ENCODE measurements at regions not wholly inside any gene's neighbourhood (a gene's known extent, or its start where the extent isn't known, plus 50 kb on each side); places are given as distances from the start of the nearest gene placed in this dataset.
"Not testable (repeated sequence)": the region's sequence is repeated elsewhere in the genome, so short reads cannot be mapped to it uniquely, and the experiment has no call there.

DNA sequence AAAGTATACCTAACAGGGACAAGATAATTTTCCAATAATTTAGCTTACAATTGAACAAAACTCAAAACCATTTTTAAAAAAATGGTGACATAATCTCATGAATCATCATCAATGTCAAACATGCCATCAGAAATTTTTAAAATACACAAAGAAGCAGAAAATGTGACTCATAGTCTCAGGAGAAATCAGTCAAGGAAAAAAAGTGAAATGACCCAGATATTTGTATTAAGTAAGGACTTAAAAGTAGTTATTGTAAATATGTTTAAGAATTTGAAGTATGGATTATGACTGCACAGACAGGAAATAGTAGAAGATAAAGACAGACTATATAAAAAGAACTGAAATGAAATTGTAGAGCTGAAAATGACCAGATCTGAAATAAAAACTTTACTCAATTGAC is 473.9 kb upstream of the SYT4 start:
- no peak for DNase-seq

DNA sequence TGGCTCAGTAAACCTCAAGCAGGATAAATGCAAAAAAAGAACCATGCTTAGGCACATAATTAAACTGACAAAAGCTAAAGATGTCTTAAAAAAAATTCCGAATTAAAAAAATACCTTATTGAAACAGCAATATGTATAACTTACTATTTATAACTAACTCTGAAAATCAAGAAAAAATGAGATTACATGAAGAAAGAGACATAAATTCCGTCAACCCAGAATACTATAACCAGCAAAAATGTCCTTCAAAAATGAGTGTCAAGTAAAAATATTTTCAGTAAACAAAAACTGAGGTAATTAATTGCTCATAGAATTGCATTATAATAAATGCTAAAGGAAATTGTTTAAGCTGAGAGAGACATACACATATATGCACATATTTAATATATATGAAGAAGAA is 474.5 kb upstream of the SYT4 start:
- no peak for DNase-seq

DNA sequence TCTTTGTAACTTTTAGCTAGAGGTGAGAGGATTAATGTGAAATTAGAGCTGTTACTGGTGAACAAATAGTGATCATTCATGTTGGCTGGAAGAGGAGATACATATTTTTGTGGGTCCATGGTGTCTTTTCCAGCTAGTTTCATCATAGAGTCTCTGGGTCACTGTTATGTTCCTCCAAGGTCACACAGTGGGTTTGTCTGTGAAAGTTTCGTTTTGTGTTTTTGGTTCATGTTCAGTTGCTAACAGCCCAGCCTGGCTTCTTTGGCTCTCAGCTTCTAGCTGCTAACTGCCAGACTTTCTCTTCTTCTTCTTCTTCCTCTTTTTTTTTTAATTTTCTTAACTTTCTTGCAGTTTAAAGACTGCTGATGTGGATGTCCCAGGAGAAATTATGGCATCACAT is 480.0 kb upstream of the SYT4 start:
- DNase-seq, result no peak

DNA sequence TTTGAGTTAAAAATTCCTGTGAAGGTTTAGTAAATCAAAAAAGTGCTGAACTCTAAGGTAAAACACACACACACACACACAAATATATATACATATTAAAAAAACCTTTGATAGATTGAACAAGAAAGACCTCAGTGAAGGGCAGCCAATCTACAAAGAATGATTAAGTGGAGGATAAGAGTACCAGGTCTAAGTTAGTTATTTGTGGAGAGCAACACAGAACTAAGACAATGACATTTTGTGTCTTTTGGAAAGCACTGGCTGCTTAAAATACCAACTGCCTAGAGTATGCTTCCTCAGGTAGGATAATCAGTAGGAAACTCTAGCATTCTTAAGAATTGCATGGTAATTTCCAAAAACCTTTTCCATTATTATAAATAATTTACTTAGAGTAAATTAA is 481.4 kb upstream of the SYT4 start:
- no peak for DNase-seq

DNA sequence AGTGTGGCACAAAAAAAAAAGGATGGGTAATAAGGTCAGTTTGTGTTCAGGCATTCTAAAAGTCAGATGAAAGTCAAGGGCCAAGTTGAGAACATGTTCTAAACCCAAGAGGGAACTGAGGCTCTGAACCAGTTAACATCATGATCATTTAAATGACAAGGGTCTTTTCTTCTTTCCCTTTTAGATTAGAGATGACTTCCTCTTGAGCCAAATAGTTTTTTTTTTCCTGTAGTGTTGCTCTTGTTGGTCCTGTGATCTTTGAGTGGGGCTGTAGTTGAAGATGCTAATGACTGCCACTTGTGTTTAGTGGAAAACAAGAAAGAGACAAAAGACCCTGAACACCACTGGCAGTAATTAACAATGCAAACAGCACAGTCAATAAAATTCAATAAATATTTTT is 482.7 kb upstream of the SYT4 start:
- no peak for DNase-seq

DNA sequence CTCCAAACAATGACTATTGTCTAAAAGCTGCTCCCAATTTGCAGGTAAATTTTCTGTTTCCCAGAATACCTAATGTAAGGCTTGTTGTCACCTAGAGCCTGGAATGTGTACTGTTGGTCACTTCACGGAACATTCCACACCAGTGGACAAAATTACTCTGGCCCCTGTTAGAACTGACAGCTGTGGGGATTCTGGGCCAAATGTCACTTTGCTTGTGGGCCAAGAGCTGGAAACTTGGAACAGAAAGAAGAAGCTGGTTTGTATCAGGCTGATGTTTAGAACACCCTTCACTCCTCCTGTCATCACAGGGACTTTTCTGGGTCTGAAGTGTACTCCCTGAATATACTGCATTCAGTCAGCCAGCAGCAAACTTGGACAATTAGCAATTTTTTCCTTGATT is 495.6 kb upstream of the SYT4 start:
- DNase-seq, result no peak

DNA sequence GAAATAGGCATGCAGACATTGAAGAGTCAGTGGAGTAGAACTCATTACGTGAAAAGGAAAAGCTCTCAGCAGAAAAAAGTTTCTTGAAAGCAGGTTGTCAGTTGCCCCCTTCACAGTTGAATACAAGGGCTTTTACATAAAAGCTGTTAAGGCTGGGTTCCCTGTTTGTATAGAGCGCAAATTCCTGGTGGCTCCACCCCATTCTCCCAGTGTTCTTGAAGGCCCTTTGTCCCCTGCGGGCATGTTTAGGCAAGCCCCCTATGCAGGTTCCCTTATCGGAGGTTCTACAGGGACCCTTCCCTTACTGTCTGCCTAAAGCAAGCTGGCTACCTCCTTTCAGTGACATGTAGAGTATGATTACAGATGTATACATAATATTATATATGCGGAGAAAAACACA is 497.2 kb upstream of the SYT4 start:
- no peak for DNase-seq

DNA sequence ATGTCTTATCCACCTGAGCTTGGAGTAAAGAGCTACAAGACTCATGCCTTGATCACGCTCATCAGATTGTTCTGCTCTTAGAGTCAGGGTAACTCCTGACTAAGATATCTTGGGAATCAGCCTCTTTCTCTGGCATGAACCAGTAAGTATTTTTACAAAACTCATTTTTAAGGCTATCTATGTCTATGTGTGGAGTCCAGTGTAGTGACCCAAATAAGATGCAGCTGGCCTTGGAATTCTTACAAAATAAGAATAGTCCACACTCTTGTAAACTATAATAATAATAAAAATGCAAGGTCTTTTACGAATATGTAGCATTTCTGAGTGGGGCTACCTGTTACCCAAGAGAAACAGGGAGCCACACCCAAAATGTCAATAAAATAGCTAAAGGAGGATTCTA is 498.3 kb upstream of the SYT4 start:
- DNase-seq, result no peak

DNA sequence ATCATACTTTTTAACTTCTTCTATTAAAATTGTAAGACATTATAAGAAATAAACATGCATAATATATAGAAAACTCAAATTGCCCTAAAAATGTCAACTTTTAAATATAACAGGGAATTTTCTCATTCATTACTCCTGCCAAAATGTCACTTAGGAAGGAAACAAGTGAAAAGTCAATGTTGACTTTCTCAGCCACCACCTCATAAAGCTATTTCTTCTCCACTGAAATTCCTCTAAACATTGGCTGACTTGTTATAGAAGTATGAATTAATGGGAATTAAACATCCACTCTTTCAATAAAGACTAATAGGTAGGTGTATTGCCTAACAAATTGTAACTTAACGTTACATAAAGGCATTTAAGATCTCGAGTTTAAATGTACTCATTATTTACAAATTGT is 499.7 kb upstream of the SYT4 start:
- DNase-seq, result no peak

DNA sequence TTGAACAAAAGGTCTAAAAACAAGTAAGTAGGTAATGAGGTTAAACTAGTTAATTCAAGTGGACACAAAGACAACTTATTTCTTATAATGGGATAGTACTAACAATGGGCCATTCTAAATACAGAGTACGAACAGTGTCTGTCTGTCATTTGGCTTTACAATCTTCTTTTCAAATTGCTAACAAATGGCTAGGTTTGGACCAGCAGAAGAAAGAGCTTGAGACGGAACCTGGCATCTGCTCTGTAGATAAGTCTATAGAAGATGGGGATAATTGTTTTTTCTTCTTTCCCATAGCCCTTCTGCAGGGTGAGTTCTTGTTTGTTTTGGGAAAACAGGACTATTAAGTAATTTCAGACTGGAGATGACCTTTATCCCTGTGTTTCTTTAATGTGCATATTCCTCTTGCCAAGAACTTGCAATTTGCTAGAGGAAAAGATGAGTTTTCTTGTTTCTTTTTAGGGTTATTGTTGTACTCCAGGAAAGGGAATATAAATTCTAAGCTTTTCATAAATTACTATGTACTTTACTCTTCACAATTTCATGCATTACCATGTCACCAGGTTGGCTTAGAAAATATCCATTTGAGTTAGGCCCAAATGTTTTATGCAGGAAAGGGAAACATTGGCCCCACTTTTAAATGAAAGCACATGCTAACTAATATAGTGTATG is 500.5 kb upstream of the SYT4 start:
- no peak for DNase-seq

DNA sequence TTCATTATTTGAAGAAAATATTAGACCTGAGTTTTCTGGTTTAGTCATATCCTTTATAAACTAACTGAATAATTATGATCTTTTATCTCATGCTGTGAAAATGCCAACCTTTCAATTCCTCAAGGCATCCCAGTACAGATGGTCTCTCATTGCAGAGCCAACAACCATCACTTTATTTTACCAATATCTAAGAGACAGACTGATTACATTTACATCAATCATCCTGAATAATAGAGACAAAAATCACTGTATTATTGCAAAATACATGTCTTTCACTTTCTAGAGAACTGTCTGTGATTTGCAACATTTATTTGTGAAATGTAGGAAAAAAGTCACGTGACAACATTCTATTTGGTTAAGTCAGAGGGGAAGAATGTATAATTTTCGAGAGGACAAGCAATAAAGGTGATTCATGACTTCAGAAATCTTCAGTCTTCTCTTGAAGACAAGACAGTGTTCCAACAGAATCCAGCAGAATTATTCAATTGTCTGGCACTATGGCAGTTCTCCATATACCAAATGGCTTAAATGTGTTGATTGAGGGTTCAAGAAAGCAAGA is 503.6 kb upstream of the SYT4 start:
- DNase-seq, result no peak

DNA sequence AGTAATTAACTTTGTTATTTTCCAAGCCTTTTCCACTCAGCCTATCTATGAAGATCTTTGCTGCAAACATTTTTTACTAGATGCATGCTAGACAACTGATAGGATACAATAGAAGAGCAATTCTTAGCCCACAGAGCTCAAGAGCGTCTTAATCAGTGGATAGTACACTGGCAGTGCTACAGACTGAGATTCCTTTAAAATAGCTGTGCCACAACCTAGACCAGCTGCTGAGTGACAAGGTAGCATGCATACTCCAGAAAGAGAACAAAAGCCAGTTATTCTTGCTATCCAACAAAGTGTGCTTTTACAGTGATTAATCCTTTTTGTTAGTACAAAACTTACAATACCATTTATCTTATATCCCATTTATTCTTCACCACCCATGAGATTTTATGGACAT is 507.9 kb upstream of the SYT4 start:
- no peak for DNase-seq

DNA sequence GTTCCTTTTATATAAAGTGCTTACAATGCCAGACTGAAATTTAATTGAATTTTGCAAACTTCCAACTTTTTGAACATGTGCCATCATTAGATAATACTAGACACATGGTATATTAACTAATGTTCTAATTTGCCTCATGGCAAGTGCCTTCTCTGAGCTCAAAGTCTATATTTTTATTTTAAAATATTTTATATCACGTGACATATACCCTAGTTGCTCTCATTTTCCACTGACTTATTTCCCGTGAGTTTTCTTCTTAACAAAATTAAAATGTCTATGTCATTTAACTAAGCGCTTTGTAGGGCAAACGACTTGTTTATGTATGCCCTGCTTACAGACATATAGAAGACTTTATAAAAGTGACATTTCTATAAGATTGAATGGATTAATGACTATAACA is 509.6 kb upstream of the SYT4 start:
- DNase-seq, result no peak

DNA sequence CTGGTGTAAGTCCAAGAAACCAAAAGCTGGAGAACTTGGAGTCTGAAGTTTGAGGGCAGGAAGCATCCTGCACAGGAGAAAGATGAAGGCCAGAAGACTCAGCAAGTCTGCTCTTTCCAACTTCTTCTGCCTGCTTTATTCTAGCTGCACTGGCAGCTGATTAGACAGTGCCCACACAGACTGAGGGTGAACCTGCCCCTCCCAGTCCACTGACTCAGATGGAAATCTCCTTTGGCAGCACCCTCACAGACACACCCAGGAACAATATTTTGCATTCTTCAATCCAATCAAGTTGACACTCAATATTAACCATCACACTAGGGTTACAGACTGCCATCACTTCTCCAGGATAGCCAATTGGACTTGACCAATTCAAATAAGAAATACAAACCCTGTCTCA is 510.4 kb upstream of the SYT4 start:
- not testable (repeated sequence) for DNase-seq

DNA sequence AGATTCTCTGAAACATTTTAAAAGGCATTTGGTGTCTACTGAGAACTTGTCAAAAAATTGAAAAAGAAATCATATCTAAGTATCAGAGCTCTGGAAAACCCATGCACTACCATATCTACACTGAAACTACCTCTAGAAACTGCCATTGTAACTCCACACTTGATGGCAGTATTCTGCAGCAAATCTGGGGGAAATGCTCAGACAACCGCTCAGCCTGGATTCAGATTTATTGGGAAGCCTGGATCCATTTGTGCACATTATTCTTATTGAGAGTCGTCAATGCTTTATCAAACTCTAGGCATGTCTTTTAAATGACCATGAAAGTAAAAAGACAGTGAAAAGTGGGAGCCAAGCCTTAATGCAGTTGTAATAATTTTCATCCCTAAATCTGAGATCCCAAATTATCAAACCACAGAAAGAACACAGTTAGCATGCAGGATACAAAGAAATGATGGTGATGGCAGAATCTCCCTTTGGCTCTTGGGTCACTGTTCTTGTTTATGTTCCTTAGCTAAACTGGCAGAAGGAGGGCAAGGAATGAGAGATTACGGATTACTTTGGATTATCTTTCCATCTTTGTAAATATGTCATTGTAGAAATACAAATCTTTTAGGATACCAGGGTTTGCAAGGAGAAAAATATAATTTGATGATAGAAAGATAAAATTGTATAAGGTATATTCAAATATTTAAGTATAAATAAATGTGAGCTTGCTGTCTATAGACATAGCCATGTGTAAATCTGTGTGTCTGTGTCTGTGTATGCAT is 512.1 kb upstream of the SYT4 start:
- no peak for DNase-seq

DNA sequence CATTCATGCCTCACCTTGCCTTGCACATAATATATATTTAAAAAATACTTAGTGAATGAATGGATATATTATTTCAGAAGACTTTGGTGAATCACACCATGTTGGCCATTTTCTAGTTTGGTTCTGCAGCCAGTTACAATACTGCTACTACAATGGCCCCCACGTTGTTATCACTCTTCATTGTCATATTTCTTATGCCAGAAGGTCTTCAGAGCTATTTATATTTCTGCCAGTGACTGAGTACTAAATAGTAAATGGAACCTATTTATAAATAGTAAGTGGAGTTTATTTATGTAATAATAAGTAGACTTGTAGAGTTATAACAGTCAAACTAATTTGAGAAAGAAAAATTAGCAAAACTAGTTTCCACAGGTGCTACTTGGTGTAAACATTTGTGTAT is 516.6 kb upstream of the SYT4 start:
- DNase-seq, result no peak

DNA sequence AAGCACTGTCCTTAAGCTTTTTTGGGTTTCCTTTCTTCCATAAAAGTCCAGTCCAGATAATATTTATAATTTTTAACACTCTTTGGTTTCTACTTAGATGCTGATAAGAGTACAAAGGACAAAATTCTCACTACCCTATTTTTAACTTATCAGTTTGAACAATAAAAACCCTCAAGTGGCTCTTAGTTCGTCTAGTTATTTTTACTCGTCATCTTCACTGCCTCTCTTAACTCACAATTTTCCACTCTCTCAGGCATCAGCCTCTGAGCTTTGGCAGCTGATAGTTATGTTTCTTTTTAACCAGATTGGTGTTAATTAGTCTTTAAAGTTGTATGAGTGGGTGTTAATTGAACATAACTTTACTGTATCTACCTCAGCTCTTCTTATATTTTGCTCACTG is 517.1 kb upstream of the SYT4 start:
- no peak for DNase-seq

DNA sequence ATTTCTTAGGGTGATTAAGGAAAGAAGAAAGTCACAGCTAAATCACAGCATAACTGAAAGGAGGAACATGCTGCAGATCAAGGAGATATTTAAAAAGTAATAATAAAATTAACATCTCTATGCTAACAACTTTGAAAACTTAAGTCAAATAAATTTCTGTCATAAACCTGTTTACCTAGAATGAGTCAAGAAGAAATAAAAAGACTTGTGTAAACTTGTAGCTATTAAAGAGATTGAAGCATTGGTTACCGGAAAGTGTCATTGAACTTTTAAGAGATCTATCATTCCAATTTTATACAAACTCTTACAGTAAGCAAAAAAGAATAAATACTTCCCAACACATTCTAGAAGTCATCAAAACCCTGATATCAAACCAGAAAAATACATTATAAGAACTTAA is 520.1 kb upstream of the SYT4 start:
- DNase-seq, result no peak

DNA sequence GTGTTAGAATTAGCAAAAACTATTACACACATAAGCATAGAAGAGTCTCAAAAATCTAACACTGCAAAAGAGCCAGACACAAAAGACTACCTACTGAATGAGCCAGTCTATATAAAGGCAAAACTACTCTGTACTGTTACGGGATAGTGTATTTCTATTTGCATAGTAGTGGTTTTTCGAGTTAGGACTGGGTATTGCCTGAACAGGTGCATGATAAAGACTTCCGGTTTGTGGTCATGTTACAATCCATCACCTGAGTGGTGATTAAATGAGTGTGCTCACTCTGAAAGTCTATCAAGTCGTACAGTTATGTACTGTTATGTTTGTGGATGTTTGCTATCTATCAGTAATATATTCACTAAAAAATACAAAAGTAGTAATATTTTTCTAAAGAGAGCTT is 523.3 kb upstream of the SYT4 start:
- no peak for DNase-seq

DNA sequence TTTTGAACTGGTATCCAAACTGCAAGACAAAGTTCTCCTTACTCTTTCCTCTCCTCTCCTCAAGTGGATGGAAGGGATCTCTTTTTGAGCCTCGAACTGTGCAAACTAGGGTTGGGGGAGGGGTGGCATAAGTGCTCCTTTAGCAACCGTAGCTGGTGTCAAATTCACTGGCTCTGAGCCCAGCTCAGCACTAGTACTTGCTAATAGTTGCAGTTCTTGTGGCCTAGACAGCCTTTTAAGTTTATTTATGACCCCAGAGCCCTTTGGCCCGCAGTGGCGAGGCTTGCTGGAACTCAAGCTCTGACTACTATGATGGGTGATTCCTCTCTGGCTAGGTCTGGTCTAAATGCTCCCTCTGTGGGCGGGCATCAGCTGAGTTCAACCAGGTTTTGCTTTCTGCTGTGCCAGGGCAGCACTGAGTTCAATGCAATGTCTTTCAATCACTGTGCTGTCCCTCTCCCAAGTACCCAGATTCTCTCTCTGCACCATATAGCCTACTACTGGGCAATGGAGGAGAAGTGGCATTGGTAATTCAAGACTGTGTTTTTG is 528.4 kb upstream of the SYT4 start:
- no peak for DNase-seq

DNA sequence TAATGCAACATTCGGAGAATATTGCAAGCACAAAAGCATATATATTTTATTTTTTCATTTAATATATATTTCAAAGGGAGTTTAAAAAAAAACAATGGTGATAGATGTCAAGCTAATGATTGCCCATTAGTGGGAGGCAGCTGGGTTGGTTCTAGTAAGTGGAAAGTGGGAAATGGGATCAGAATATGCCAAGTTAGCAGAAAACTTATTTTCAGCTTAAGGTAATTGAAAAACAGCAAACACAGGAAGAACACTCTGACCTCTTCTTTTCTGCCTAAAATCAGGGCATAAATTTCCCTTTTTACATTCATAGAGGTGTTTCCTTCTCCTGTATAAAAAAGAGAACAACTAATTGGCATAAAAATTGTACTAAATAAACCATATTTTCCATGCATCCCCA is 535.3 kb upstream of the SYT4 start:
- no peak for DNase-seq

DNA sequence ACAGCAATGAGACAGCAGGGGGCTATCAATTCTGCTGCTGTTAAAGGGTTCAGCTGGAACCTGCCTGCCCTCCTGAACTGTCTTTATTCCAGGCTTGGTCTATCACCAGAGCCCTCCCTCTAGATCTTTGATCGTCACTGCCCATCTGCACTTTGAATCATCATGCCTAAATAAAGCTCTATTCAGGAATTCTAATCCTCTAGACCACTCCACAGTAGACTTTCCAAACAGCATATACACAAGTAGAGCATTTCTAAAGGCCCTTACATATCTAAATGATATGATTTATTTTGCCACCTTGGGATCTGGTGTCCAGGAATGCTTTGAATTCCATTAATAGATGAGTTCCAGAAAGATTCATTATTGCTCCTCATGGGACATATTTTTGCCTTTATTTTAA is 542.1 kb upstream of the SYT4 start:
- DNase-seq, result no peak

DNA sequence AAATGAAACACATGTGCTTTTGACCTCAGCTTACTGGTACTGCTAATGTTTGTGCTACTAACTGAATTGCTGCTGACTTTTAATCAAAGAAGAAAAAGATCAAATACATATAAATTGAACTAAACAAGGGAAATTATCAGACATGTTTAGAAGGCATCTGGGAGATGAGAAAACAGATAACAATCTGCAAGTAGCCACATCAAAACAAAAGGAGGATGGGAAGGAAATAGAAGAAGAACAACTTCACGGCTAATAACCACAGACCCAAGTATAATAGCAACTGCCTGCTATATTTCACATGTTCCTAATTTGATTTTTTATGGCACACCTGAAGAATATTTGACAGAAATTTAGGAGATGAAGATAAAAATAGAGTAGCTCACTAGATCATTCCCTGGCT is 542.6 kb upstream of the SYT4 start:
- no peak for DNase-seq

DNA sequence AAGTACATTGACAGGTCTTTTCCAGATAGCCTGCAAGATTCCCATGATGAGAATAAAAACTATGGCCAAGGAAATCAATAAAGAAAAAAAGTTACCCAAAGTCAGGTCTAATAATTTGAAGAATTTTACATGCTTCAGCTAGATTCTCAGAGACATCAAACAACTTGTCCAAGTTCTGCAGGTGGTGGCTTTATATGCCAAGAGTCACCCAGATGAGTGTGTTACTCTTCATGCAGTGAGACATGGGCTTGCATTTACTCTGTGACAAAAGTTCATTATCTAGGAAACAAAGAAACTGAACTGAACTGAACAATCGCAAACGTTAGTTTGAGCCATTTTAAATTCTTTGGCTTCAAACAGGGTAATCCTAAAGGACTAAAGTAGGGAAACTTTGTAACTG is 548.5 kb upstream of the SYT4 start:
- DNase-seq, result no peak

Measured in inflammatory macrophage treated with lipopolysaccharide for 1 hour (primary cell).